Coronary artery (tissue), 2 donors: ENCODE measurements at regions not wholly inside any gene's neighbourhood (a gene's known extent, or its start where the extent isn't known, plus 50 kb on each side); places are given as distances from the start of the nearest gene placed in this dataset.

Experiments
- DNase-seq: peaks from one replicate; pipeline ENCODE4 v3.0.0-alpha.2; 2017; ENCODE audit warnings: low spot score
- H3K27ac ChIP-seq, 2 donors: fragments of 200-600 bp; sonication (generic); one replicate each; pipeline ENCODE4 v1.5.1; 2016 to 2019
- H3K4me3 ChIP-seq: fragments of 200-600 bp; sonication (generic); 2 replicates; pipeline ENCODE4 v1.5.1; 2016; ENCODE audit warnings: mild to moderate bottlenecking, moderate library complexity
- CTCF ChIP-seq: fragments of 200-600 bp; sonication (generic); IDR thresholded peaks from one replicate; pipeline ENCODE4 v1.5.1; 2019; ENCODE audit warnings: antibody characterized with exemption

GRCh38 chr16:49929626-49930025 is 73.7 kb upstream of the ZNF423 start:
- TF ChIP-seq CTCF: no peak
- Histone ChIP-seq H3K27ac (no peak overlapping the region), H3K4me3 (no peak overlapping the region)
- DNase-seq: peak; percentile 29

DNA sequence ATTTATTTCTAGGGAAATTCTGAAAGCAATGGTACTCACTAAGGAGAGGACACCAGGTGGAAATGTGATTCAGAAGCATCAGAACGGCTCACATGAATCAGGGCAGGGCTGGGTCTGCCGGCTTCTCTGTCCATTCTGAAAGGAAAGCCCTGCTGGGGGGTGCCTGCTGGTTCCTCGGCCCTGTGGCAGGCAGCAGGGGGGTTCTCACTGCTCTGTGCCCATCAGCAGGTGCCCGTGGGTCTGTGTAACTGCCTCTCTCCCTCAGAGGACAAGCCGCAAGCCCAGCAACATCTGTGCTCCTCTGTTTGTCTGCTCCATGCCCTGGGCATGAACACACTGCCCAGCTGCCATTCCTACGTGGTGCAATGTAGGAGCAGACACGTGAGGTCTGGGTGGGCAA is 74.9 kb upstream of the ZNF423 start:
- Histone ChIP-seq H3K4me3 (no peak overlapping the region), H3K27ac (no peak overlapping the region)
- no peak for TF ChIP-seq CTCF
- peak; percentile 59 for DNase-seq

- H3K27ac ChIP-seq: no peak overlapping the region
- no peak for TF ChIP-seq CTCF
- no peak for DNase-seq
These were observed 75.4 kb upstream of the ZNF423 start for GRCh38 chr16:49931266-49931665.

GRCh38 chr16:49931916-49932315 is 76.0 kb upstream of the ZNF423 start:
- DNase-seq: peak; percentile 46
- no peak overlapping the region for H3K4me3 ChIP-seq
- no peak overlapping the region for H3K27ac ChIP-seq
- TF ChIP-seq CTCF: no peak

More at GRCh38 chr16:49931266-49931665, 75.4 kb upstream of the ZNF423 start:
- no peak overlapping the region for H3K4me3 ChIP-seq

- H3K27ac ChIP-seq: no peak overlapping the region
- no peak overlapping the region for H3K4me3 ChIP-seq
- DNase-seq: no peak
- TF ChIP-seq CTCF: no peak
These were observed 76.5 kb upstream of the ZNF423 start for GRCh38 chr16:49932434-49932833.

DNA sequence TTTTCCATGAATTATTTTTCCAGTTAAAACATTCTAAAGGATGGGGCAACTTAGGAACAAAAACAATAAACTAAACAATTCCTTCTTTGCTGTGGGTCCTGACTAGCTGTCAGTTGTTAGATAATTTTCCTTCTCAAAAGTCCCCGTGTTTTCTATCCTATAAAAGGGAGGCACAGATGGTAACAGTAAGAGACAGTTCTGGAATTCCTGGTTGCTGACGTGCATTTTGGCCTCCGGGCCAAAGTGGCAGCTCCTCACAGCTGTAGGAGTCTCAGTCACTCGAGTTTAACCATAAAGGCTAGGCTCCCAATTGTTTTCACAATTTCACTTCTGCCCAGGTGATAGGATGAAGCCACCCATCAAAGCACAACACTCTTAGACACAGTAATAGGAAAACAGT is 77.0 kb upstream of the ZNF423 start:
- TF ChIP-seq CTCF: no peak
- no peak overlapping the region for H3K27ac ChIP-seq
- H3K4me3 ChIP-seq: no peak overlapping the region
- DNase-seq: peak; percentile 16

DNA sequence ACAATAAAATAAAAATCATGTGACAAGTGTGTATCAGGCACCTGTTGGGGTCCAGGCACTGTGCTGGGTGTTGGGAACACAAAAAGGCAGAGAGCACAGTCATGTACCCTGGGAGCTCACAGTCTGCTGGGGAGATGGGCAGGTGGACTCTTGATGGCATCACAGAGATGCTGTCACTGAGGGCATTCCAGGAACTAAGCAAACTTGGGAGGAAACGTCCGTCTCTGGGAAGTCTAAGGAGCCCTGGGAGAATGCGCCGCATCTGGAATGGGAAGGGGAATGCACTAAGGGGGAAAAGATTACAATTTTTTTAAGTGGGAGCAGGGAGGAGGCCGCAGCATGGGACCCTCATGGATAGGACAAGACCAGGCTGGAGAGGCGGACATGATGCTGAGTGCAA is 80.9 kb upstream of the ZNF423 start:
- peak; percentile 31 for DNase-seq
- Histone ChIP-seq H3K4me3 (no peak overlapping the region), H3K27ac (no peak overlapping the region)
- TF ChIP-seq CTCF: no peak
